HEK293T (cell line): ENCODE measurements at regions not wholly inside any gene's neighbourhood (a gene's known extent, or its start where the extent isn't known, plus 50 kb on each side); places are given as distances from the start of the nearest gene placed in this dataset.

Experiments
- CTCF ChIA-PET: fragments of 350-600 bp; formaldehyde crosslinking; extraction: SDS; loops from one replicate; lab custom pipeline; 2021; ENCODE audit warnings: antibody characterized with exemption, inconsistent platforms; lab: Yijun Ruan, JAX
- POLR2A ChIA-PET: fragments of 350-600 bp; formaldehyde crosslinking; extraction: SDS; loops from one replicate; lab custom pipeline; 2020; ENCODE audit warnings: antibody characterized with exemption, inconsistent platforms; lab: Yijun Ruan, JAX
- DNase-seq: peaks from one replicate; pipeline ENCODE4 v3.0.0; 2012; ENCODE audit warnings: mixed read lengths; ENCODE audit errors: extremely low spot score
- ARNT ChIP-seq: fragments of 450-650 bp; IDR thresholded peaks from 2 replicates; pipeline ENCODE4 v1.6.1; 2017; ENCODE audit warnings: mild to moderate bottlenecking
- BHLHE40 ChIP-seq: fragments of 450-650 bp; IDR thresholded peaks from 2 replicates; pipeline ENCODE4 v1.6.1; 2016; ENCODE audit warnings: mild to moderate bottlenecking, moderate library complexity, borderline replicate concordance
- CTBP1 ChIP-seq: fragments of 450-650 bp; IDR thresholded peaks from 2 replicates; pipeline ENCODE4 v1.6.1; 2016; ENCODE audit warnings: borderline replicate concordance
- ELF4 ChIP-seq: fragments of 450-650 bp; IDR thresholded peaks from 2 replicates; pipeline ENCODE4 v1.6.1; 2017; ENCODE audit warnings: antibody characterized with exemption
- FOXA1 ChIP-seq: fragments of 450-650 bp; IDR thresholded peaks from 2 replicates; pipeline ENCODE4 v1.6.1; 2016; ENCODE audit warnings: mild to moderate bottlenecking
- FOXK2 ChIP-seq: fragments of 450-650 bp; IDR thresholded peaks from 2 replicates; pipeline ENCODE4 v1.6.1; 2016; ENCODE audit warnings: mild to moderate bottlenecking
- FOXM1 ChIP-seq: fragments of 450-650 bp; IDR thresholded peaks from 2 replicates; pipeline ENCODE4 v1.6.1; 2017; ENCODE audit warnings: mild to moderate bottlenecking, borderline replicate concordance
- HDGF ChIP-seq: fragments of 450-650 bp; IDR thresholded peaks from 2 replicates; pipeline ENCODE4 v1.6.1; 2017; ENCODE audit warnings: antibody characterized with exemption, borderline replicate concordance
- L3MBTL2 ChIP-seq: fragments of 450-650 bp; conservative IDR thresholded peaks from 2 replicates; pipeline ENCODE4 v1.6.1; 2016; ENCODE audit warnings: mild to moderate bottlenecking
- LEF1 ChIP-seq: fragments of 450-650 bp; IDR thresholded peaks from 2 replicates; pipeline ENCODE4 v1.6.1; 2017; ENCODE audit warnings: mild to moderate bottlenecking, borderline replicate concordance
- NFRKB ChIP-seq: fragments of 450-650 bp; IDR thresholded peaks from 2 replicates; pipeline ENCODE4 v1.6.1; 2016; ENCODE audit warnings: mild to moderate bottlenecking, moderate library complexity
- SP1 ChIP-seq: fragments of 450-650 bp; IDR thresholded peaks from 2 replicates; pipeline ENCODE4 v1.6.1; 2017
- SUZ12 ChIP-seq: fragments of 450-650 bp; IDR thresholded peaks from 2 replicates; pipeline ENCODE4 v1.6.1; 2016; ENCODE audit warnings: mild to moderate bottlenecking
- TARDBP ChIP-seq: fragments of 450-650 bp; IDR thresholded peaks from 2 replicates; pipeline ENCODE4 v1.6.1; 2016
- ZNF384 ChIP-seq: fragments of 450-650 bp; IDR thresholded peaks from 2 replicates; pipeline ENCODE4 v1.6.1; 2016
- TF ChIP-seq, protein P1 (sequence below): fragments of 450-650 bp; IDR thresholded peaks from 2 replicates; pipeline ENCODE4 v1.6.1; 2016

DNA sequence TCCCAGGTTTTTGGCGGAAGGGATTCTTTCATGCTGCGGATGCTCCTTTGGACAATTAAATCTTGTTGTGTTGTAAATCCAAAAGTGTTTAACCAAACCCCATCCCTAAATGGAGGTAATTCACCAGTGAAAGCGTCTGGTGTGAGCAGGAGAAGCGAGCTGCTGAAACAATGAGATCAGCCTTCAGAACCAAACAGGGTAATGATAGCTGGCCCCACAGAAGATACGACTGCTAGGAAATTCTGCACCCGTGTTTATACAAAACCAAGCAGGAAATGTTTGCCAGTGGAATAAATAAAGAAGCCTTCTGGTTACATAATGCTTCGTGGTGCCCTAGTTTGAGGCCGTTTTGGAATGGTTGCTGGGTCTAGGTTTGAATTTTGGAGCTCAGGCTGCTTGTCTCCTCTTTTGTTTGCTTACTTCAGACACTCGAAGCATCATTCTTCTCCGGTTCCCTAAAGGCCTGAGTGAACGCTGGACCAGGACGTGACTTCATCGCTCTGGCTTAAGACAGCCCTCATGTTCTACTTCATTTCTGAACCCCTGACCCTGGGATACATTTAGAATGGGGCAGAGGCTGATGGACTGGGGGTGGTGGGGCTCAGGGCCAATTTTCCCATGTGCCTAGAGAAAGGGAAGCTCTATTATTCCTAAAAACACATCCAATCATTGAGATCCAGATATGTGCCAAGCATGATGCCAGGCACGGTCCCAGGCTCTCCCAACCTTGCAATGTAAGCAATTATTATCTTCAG, 61.6 kb upstream of the JAG1 start:
- POLR2A ChIA-PET = no interaction called here
- no peak for DNase-seq
- CTCF ChIA-PET = no interaction called here
- TF ChIP-seq SP1 = no peak
- no peak for TF ChIP-seq FOXM1
- TF ChIP-seq ZNF384 = no peak
- no peak for TF ChIP-seq NFRKB
- TF ChIP-seq, protein P1, sequence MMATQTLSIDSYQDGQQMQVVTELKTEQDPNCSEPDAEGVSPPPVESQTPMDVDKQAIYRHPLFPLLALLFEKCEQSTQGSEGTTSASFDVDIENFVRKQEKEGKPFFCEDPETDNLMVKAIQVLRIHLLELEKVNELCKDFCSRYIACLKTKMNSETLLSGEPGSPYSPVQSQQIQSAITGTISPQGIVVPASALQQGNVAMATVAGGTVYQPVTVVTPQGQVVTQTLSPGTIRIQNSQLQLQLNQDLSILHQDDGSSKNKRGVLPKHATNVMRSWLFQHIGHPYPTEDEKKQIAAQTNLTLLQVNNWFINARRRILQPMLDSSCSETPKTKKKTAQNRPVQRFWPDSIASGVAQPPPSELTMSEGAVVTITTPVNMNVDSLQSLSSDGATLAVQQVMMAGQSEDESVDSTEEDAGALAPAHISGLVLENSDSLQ = no peak
- no peak for TF ChIP-seq CTBP1
- TF ChIP-seq FOXK2 = no peak
- TF ChIP-seq LEF1 = no peak
- TF ChIP-seq BHLHE40 = no peak
- TF ChIP-seq HDGF = no peak
- TF ChIP-seq FOXA1 = no peak
- TF ChIP-seq L3MBTL2 = no peak
- no peak for TF ChIP-seq SUZ12
- no peak for TF ChIP-seq ARNT
- no peak for TF ChIP-seq ELF4
- TF ChIP-seq TARDBP = no peak

- CTCF ChIA-PET = no interaction called here
These were observed 65.3 kb upstream of the JAG1 start for GRCh38 chr20:10739134-10739533.

DNA sequence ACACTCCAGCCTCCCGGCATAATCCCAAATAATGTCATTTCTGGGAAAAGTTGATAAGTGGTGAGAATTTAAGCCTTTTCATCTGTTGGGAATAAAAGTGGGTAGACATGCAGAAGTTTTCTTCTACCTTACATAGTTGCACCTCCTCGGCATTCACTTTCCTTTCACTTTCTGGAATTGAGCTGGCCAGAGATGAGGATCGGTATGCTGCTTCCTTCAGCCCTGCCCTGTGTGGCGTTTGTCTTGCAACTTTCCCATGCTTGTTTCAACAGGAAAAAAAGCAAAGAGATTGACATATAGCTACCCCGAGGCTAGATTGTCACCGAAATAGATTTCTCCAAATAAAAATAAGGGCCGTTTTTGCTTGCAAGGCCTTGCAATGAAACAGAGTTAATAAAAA, 65.8 kb upstream of the JAG1 start:
- no peak for TF ChIP-seq FOXA1
- no peak for TF ChIP-seq ELF4
- DNase-seq = no peak
- POLR2A ChIA-PET = no interaction called here
- CTCF ChIA-PET = no interaction called here

More at GRCh38 chr20:10739134-10739533, 65.3 kb upstream of the JAG1 start:
- POLR2A ChIA-PET = no interaction called here
- DNase-seq = no peak
- TF ChIP-seq LEF1 = no peak
- TF ChIP-seq, protein P1 = no peak
- no peak for TF ChIP-seq TARDBP
- no peak for TF ChIP-seq FOXM1
- no peak for TF ChIP-seq SUZ12
- TF ChIP-seq BHLHE40 = no peak
- TF ChIP-seq CTBP1 = no peak
- TF ChIP-seq ELF4 = no peak
- no peak for TF ChIP-seq HDGF

GRCh38 chr20:10741060-10741459, 67.3 kb upstream of the JAG1 start:
- TF ChIP-seq HDGF = no peak
- no peak for TF ChIP-seq SP1
- no peak for TF ChIP-seq FOXM1
- no peak for TF ChIP-seq ARNT
- TF ChIP-seq LEF1 = no peak
- no peak for TF ChIP-seq BHLHE40
- no peak for TF ChIP-seq NFRKB
- no peak for TF ChIP-seq ZNF384
- TF ChIP-seq SUZ12 = no peak
- TF ChIP-seq, protein P1 = no peak
- no peak for TF ChIP-seq FOXA1
- TF ChIP-seq L3MBTL2 = no peak
- no peak for TF ChIP-seq ELF4
- no peak for TF ChIP-seq TARDBP
- no peak for TF ChIP-seq FOXK2
- no peak for TF ChIP-seq CTBP1
- CTCF ChIA-PET = no interaction called here
- POLR2A ChIA-PET = no interaction called here
- DNase-seq = no peak

GRCh38 chr20:10745790-10746189, 72.0 kb upstream of the JAG1 start:
- CTCF ChIA-PET = no interaction called here
- POLR2A ChIA-PET = no interaction called here
- TF ChIP-seq ARNT (no peak), ZNF384 (no peak), ELF4 (no peak), SP1 (no peak)
- no peak for DNase-seq

DNA sequence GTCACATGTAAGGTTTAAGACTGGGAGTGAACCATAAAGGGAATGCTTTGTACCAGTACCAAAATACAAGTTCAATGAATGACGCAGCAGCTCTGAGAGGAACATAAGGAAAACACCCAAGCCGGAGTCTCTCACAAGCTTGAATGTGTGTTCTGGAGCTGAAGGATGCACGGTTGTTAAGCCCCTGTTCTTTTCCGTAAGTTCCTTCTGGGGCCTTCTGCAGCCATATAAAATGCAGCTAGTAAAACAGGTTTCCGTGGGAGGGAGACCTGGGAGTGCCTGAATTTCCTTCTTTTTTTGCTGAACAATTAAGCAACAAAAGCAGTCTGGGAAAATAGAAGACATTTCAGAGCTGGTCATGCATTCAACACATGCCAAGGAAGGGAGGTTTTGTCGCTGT, 73.2 kb upstream of the JAG1 start:
- ChIA-PET CTCF (no interaction called here), POLR2A (no interaction called here)
- no peak for DNase-seq
- TF ChIP-seq SUZ12 (no peak), FOXK2 (no peak), TARDBP (no peak), CTBP1 (no peak), NFRKB (no peak), BHLHE40 (no peak)

GRCh38 chr20:10749084-10749483, 75.3 kb upstream of the JAG1 start:
- TF ChIP-seq TARDBP = no peak
- TF ChIP-seq ZNF384 = no peak
- TF ChIP-seq L3MBTL2 = no peak
- TF ChIP-seq SP1 = no peak
- no peak for TF ChIP-seq ELF4
- no peak for TF ChIP-seq BHLHE40
- no peak for TF ChIP-seq FOXM1
- TF ChIP-seq NFRKB = no peak
- TF ChIP-seq, protein P1 = no peak
- TF ChIP-seq FOXA1 = no peak
- TF ChIP-seq LEF1 = no peak
- TF ChIP-seq ARNT = no peak
- no peak for TF ChIP-seq HDGF
- TF ChIP-seq SUZ12 = no peak
- no peak for TF ChIP-seq CTBP1
- TF ChIP-seq FOXK2 = no peak
- DNase-seq = no peak
- POLR2A ChIA-PET = interaction anchor here (0.9 kb wide), 1 partner anchor 74 kb away, joined by 3 read pairs; no protein-coding TSS in a partner anchor
- CTCF ChIA-PET = no interaction called here
